B cell (primary cell): ENCODE measurements at regions not wholly inside any gene's neighbourhood (a gene's known extent, or its start where the extent isn't known, plus 50 kb on each side); places are given as distances from the start of the nearest gene placed in this dataset.

Experiments
- ATAC-seq: fragments of 200-7000 bp; cut with Tn5 transposase; one replicate; pipeline ENCODE4 v1.10.0; 2021; ENCODE audit warnings: low read depth, mild to moderate bottlenecking, moderate number of reproducible peaks, moderate library complexity
- CTCF ChIA-PET: fragments of 350-600 bp; sonication (Branson Sonifier 250); formaldehyde crosslinking; loops from one replicate; lab custom pipeline; 2021; ENCODE audit warnings: antibody characterized with exemption, inconsistent platforms; lab: Charles Lee
- POLR2A ChIA-PET: fragments of 350-600 bp; sonication (Branson Sonifier 250); formaldehyde crosslinking; loops from one replicate; lab custom pipeline; 2021; ENCODE audit warnings: antibody characterized with exemption; lab: Charles Lee
- DNase-seq: peaks from one replicate; pipeline ENCODE4 v3.0.0; 2013
- H2AFZ ChIP-seq: 2 replicates; pipeline ENCODE4 v1.6.1; 2012; ENCODE audit warnings: mild to moderate bottlenecking, low read depth, low read length; ENCODE audit not compliant: insufficient read depth, poor library complexity, severe bottlenecking
- H3K27ac ChIP-seq, 2 donors: 1 replicate in 1 of 2; 2 replicates in 1 of 2; pipeline ENCODE4 v1.5.1; 2012 to 2013; ENCODE audit warnings: low read length in 2 of 2, mild to moderate bottlenecking in 2 of 2, moderate library complexity in 1 of 2
- H3K27me3 ChIP-seq, 4 experiments: fragments of 200-600 bp in 1 of 4; sonication (generic) in 1 of 4; replicated peaks in 1 of 4; 1 replicate in 2 of 4; 2 replicates in 2 of 4; pipeline versions ENCODE4 v1.6.1 to v1.7.0; 2013 to 2016; ENCODE audit warnings: low read length in 3 of 4, mild to moderate bottlenecking in 2 of 4, mixed read lengths in 1 of 4, moderate library complexity in 1 of 4; ENCODE audit not compliant: insufficient read depth in 4 of 4, control insufficient read depth in 3 of 4; ENCODE audit errors: control extremely low read depth in 1 of 4
- H3K36me3 ChIP-seq, 2 experiments: replicated peaks in 1 of 2; 1 replicate in 1 of 2; 2 replicates in 1 of 2; pipeline versions ENCODE4 v1.6.1 to v1.7.1; 2013; ENCODE audit warnings: low read length in 1 of 2; ENCODE audit not compliant: insufficient read depth in 2 of 2, control insufficient read depth in 1 of 2; ENCODE audit errors: control extremely low read depth in 1 of 2, extremely low read depth in 1 of 2
- H3K4me1 ChIP-seq, 2 donors: fragments of 200-600 bp in 1 of 2; sonication (generic) in 1 of 2; 1 replicate in 1 of 2; 2 replicates in 1 of 2; pipeline versions ENCODE4 v1.5.1 to v1.6.1; 2013 to 2017; ENCODE audit warnings: low read length in 2 of 2; ENCODE audit not compliant: control insufficient read depth in 2 of 2, insufficient read depth in 2 of 2
- H3K4me2 ChIP-seq: replicated peaks from 2 replicates; pipeline ENCODE3; 2012; ENCODE audit warnings: mild to moderate bottlenecking, low read depth, low read length; ENCODE audit not compliant: poor library complexity, severe bottlenecking
- H3K4me3 ChIP-seq, 5 experiments: fragments of 200-600 bp in 1 of 5; sonication (generic) in 1 of 5; 1 replicate in 3 of 5; 2 replicates in 2 of 5; pipeline versions ENCODE4 v1.5.1 to v1.7.0; 2011 to 2016; ENCODE audit warnings: low read length in 4 of 5, mild to moderate bottlenecking in 4 of 5, low read depth in 2 of 5, control low read depth in 1 of 5, moderate library complexity in 1 of 5; ENCODE audit not compliant: insufficient read depth in 1 of 5; ENCODE audit errors: control extremely low read depth in 1 of 5, extremely low read depth in 1 of 5
- H3K79me2 ChIP-seq: fragments of 200-600 bp; sonication (generic); one replicate; pipeline ENCODE4 v1.6.0; 2016; ENCODE audit warnings: low read length; ENCODE audit not compliant: control insufficient read depth, insufficient read depth
- H3K9ac ChIP-seq: fragments of 200-600 bp; sonication (generic); 2 replicates; pipeline ENCODE4 v1.6.1; 2017; ENCODE audit warnings: mild to moderate bottlenecking, low read length, moderate library complexity
- H3K9me3 ChIP-seq, 3 donors: one replicate each; pipeline versions ENCODE4 v1.6.1 to v1.7.1; 2013; ENCODE audit warnings: low read length in 2 of 3; ENCODE audit not compliant: control insufficient read depth in 2 of 3, insufficient read depth in 1 of 3; ENCODE audit errors: control extremely low read depth in 1 of 3
- H4K20me1 ChIP-seq: 2 replicates; pipeline ENCODE4 v1.6.0; 2012; ENCODE audit warnings: mild to moderate bottlenecking, low read length; ENCODE audit not compliant: insufficient read depth, control insufficient read depth, poor library complexity, severe bottlenecking
- H3K27ac Mint-ChIP-seq: one replicate; pipeline ENCODE4 v1.8.0; 2021; ENCODE audit warnings: mixed read lengths
- H3K27me3 Mint-ChIP-seq: one replicate; pipeline ENCODE4 v1.8.0; 2021; ENCODE audit warnings: mixed read lengths
- H3K4me1 Mint-ChIP-seq: one replicate; pipeline ENCODE4 v1.8.0; 2021; ENCODE audit warnings: mixed read lengths
- H3K4me3 Mint-ChIP-seq: one replicate; pipeline ENCODE4 v1.8.0; 2021; ENCODE audit warnings: mixed read lengths
- H3K9me3 Mint-ChIP-seq: one replicate; pipeline ENCODE4 v1.8.0; 2022; ENCODE audit warnings: mixed read lengths; ENCODE audit not compliant: insufficient read depth
- EZH2 ChIP-seq: IDR thresholded peaks from 2 replicates; pipeline ENCODE4 v1.6.1; 2012; ENCODE audit warnings: borderline replicate concordance, low read depth, mild to moderate bottlenecking, moderate library complexity, low read length; ENCODE audit not compliant: insufficient read depth, poor library complexity, severe bottlenecking
- WGBS: methylation state at CpG from one replicate; pipeline ENCODE4 v1.1.5; 2013; ENCODE audit warnings: missing lambda C conversion rate; ENCODE audit not compliant: insufficient coverage; 5-methylcytosine and 5-hydroxymethylcytosine counted together
- intact Hi-C: fragments of 100-400 bp; cut with micrococcal nuclease; formaldehyde crosslinking; loops from one replicate; pipeline ENCODE4 v1.10.0; 2022
- TF ChIP-seq, protein P1 (sequence below): fragments of 200-600 bp; IDR thresholded peaks from one replicate; pipeline ENCODE4 v1.8.0; 2022; ENCODE audit warnings: antibody characterized with exemption, mild to moderate bottlenecking

- Histone ChIP-seq H3K27me3 (no peaks in the 10 kb centered on the region), H2AFZ (peak overlapping the region; percentile 5), H3K27ac (no peak overlapping the region), H3K4me3 (no peak overlapping the region), H3K4me2 (no peak overlapping the region), H3K9me3 (no peaks in the 10 kb centered on the region), H3K79me2 (no peaks in the 10 kb centered on the region), H3K9ac (no peak overlapping the region), H3K4me1 (peaks cover 0 to 17% of the 10 kb centered on the region in 2 donors), H3K36me3 (no peaks in the 10 kb centered on the region), H4K20me1 (no peaks in the 10 kb centered on the region)
- peaks cover 2% of the 10 kb centered on the region for H3K27me3 Mint-ChIP-seq
- intact Hi-C loops: no loop called here
- CTCF ChIA-PET: no interaction called here
- TF ChIP-seq, protein P1, sequence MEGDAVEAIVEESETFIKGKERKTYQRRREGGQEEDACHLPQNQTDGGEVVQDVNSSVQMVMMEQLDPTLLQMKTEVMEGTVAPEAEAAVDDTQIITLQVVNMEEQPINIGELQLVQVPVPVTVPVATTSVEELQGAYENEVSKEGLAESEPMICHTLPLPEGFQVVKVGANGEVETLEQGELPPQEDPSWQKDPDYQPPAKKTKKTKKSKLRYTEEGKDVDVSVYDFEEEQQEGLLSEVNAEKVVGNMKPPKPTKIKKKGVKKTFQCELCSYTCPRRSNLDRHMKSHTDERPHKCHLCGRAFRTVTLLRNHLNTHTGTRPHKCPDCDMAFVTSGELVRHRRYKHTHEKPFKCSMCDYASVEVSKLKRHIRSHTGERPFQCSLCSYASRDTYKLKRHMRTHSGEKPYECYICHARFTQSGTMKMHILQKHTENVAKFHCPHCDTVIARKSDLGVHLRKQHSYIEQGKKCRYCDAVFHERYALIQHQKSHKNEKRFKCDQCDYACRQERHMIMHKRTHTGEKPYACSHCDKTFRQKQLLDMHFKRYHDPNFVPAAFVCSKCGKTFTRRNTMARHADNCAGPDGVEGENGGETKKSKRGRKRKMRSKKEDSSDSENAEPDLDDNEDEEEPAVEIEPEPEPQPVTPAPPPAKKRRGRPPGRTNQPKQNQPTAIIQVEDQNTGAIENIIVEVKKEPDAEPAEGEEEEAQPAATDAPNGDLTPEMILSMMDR: no peak
- no peak for TF ChIP-seq EZH2
- 97% methylated on average over 5 of the region's 7 CpGs for WGBS
- no peak for DNase-seq
- no peak overlapping the region for H3K4me3 Mint-ChIP-seq
- H3K4me1 Mint-ChIP-seq: peaks cover 20% of the 10 kb centered on the region
- H3K9me3 Mint-ChIP-seq: peaks cover 2% of the 10 kb centered on the region
- H3K27ac Mint-ChIP-seq: no peak overlapping the region
- POLR2A ChIA-PET: no interaction called here
- ATAC-seq: no peak
Observed at GRCh38 chr6:62345446-62345845, 59.4 kb upstream of the KHDRBS2 start.

DNA sequence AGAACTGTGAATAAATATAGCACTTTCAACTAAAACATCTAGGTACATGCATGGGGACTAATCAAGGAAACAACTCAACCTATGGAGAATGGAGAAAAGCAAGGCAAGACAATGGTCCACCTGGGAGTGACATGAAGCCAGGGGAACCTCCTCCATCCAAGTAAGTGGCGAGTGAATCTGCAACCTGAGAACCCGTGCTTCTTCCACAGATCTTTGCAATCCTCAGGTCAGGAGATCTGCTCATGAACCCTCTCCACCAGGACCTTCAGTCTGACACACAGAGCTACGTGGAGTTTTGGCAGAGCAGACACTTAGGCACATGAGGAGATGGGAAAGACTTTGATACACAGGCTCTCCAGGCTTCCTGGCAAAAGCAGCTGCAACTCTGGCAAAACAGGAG lies 58.8 kb upstream of the KHDRBS2 start:
- ATAC-seq (no peak), DNase-seq (no peak)
- no peaks in the 10 kb centered on the region for H3K27me3 ChIP-seq
- H3K79me2 ChIP-seq: no peaks in the 10 kb centered on the region
- no peak overlapping the region for H3K27ac ChIP-seq
- H4K20me1 ChIP-seq: no peaks in the 10 kb centered on the region
- Mint-ChIP-seq H3K4me3 (no peak overlapping the region), H3K27me3 (peaks cover 5% of the 10 kb centered on the region), H3K9me3 (peaks cover 2% of the 10 kb centered on the region), H3K4me1 (peaks cover 20% of the 10 kb centered on the region), H3K27ac (no peak overlapping the region)
- intact Hi-C loops: no loop called here
- ChIA-PET POLR2A (no interaction called here), CTCF (no interaction called here)
- peaks cover 0 to 16% of the 10 kb centered on the region in 2 donors for H3K4me1 ChIP-seq
- H3K9me3 ChIP-seq: no peaks in the 10 kb centered on the region
- no peak overlapping the region for H3K4me3 ChIP-seq
- H3K36me3 ChIP-seq: no peaks in the 10 kb centered on the region
- no peak for TF ChIP-seq EZH2
- TF ChIP-seq, protein P1: no peak
- no peak overlapping the region for H3K9ac ChIP-seq
- 86% methylated on average over 2 of the region's 3 CpGs for WGBS
- no peak overlapping the region for H3K4me2 ChIP-seq
- peak overlapping the region; percentile 5 for H2AFZ ChIP-seq
